NCI-H82 treated with DMSO at 0.1 percent for 48 hours (cell line): ENCODE measurements at regions not wholly inside any gene's neighbourhood (a gene's known extent, or its start where the extent isn't known, plus 50 kb on each side); places are given as distances from the start of the nearest gene placed in this dataset.
"Not testable (repeated sequence)": the region's sequence is repeated elsewhere in the genome, so short reads cannot be mapped to it uniquely, and the experiment has no call there.

Experiments used
- DNase-seq: peaks from one replicate; lab custom pipeline; 2025; ENCODE audit not compliant: unreplicated experiment; lab: John Stamatoyannopoulos, UW

DNA sequence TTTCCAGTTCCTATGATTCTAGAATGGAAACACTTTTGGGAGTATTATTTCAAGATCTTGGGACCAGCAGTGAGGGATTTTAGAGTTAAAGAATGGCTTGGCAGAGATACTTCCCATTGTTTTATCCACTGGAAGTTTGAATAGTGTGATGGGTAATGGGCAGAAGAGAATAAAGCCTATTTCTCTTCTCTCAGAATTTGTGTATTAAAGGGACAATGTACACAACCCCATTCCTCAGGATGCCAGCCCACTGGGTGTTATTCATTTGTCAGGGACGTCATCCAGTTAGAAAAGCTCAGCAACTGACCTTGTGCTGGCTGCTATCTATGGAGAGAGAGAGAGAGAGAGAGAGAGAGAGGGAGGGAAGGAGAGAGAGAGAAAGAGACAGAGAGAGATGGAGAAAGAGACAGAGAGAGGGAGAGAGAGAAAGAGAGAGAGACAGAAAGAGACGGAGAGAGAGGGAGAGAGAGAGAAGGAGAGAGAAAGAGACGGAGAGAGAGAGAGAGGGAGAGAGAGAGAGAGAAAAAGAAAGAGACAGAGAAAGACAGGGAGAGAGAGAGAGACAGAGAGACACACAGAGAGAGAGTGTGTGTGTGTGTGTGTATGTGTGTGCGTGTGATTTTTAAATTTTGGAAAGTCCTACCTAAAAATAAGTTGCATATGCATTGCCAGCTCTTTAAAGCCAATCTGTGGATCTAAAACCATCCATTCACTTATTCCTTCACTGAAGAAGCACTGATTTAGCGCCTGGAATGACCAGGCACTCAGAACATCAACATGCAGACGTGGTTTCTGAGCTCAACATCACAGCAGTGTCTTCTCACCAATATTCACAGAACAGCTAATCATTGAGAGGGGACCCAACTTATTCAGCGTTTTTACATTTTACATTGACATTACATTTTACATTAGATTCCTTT, 388.8 kb downstream of the THBS2 start:
- no peak for DNase-seq

DNA sequence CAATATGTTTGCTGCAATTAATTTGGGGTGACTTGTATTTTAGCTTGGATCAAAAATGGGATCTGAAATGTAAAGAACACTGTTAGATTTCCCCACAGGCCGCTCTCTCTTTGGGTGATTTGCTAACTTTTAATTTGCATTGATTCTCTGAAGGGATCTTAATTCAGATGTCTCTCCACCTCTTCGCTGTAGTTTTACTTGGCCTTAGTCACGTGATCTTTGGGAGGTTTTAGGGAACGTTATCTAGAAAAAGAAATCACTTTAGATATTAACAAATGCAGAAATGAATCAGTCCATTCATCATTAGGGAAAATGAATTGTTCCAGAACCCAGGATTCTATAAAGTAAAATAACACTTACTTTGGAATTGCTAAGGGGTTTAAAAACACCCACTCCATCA, 390.2 kb downstream of the THBS2 start:
- DNase-seq: no peak

DNA sequence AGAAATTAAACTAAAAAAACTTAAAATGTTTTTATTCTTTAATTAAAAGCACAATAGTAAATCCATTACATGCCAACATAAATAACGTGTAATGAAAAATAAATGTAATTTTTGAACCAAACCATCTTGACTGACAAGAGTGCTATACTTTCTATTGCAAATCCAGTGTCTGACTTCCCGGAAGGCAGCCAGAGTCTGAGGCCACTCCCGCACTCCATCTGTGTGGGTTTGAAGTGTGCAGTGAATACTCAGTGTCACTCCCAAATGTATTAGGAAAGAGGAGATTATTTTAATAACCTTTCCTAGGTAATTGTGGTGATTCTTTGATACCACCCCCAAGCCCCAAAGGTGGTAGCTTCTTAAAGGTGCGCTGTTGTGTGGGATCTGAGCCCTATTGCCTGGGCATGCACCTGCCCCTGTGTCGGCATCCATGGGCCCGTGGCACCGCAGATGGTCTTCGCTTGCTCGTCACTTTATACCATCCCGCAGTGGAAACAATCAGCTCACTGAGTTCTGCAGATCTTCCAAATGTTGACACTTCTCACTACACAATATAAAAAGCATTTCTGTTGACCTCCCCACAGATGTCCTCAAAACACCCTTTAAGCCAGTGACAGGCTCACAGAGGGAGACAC, 391.2 kb downstream of the THBS2 start:
- DNase-seq: no peak

DNA sequence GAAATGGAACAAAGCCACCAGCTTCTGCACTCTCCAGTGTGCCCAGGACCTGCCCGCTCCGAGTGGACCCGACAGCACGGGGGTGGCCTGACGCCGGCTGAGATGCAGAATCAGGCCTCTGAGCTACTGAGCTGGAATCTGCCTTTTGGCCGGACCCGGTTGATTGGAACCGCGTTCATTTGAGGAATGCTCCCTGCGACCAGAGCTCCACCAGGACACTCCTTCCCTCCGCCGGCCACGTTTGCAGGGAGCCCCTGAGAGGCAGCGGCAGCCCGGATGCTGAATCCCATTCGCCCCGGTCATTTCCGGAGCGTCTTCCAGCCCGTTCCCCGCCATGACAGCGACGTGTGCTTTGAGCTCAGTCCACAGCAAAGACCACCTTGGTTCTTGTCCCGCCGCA, 392.7 kb downstream of the THBS2 start:
- DNase-seq: no peak

DNA sequence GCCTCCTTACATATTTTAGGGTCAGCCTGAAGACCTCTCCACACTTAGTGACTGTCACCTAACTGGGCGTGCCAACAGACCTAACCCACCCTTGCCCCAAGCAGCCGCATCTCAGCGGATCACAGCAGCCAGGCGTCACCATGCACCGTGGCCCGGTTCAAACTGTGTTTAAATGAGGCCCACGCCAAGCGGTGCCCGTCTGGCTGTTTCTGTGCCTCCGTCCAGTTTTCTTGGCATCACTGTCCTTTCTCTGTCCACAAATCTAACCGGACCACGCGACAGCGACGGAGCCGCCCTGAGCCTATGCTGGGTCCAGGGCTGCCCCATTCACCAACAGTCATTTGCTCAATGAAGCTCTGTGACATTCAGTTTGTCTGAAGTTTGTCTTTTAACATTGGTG, 393.3 kb downstream of the THBS2 start:
- DNase-seq: no peak

DNA sequence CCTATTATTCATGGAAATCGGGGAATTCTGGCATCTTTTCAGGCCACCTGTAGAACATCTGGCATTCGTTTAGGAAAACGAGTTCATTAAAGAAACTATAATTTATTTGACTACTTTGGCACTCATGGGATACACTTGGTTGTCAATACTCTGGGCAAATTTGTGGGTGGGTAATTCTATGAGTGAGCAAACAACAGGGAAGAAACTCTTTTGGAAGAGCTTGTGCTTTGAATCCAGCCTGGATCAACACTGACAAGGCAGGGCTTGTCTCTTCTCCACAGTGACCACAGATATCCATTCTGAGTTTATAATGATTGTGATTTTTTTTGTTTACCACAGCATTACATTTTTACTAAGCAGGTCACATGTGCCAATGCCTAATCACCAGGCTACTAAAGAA, 394.7 kb downstream of the THBS2 start:
- DNase-seq: no peak

DNA sequence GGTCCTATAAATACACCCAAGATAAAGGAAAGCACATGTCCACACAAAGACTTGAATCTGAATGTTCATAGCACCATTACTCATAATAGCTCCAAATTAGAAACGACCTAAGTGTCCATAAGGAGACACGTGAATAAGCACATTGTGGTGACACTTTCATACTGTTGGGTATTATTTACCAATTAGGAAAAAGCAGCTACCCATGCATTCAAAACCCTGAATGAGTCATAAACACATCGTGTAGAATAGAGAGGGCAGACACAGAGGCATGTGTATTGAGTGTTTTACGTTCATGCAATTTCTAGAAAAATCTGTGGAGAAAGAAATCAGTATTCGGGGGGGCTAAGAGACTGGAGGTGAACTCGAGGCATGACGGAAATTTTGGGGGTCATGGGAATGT, 396.7 kb downstream of the THBS2 start:
- no peak for DNase-seq

DNA sequence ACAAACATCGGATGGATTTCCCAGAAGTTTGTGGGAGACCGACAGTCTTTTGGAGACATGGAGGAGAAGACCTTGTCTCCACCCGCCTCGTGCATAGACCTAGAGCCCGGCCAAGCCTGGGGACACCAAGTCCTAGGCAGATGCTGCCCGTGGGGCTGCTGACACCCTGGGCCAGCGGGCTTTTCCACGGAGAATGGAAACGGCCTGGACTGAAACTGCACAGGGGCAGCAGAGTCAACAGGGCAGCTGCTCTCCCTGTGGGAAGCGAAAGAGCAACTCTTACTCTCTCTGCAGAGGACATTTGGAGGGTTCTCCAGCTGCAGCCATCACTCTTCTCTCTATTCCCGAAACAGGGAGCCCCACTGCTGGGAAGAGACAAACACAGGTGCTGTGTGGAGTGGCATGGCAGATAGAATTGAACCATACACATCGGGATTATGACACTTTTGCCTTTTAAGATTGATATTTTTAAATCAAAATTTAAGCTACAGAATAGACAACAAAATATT, 401.2 kb downstream of the THBS2 start:
- no peak for DNase-seq

DNA sequence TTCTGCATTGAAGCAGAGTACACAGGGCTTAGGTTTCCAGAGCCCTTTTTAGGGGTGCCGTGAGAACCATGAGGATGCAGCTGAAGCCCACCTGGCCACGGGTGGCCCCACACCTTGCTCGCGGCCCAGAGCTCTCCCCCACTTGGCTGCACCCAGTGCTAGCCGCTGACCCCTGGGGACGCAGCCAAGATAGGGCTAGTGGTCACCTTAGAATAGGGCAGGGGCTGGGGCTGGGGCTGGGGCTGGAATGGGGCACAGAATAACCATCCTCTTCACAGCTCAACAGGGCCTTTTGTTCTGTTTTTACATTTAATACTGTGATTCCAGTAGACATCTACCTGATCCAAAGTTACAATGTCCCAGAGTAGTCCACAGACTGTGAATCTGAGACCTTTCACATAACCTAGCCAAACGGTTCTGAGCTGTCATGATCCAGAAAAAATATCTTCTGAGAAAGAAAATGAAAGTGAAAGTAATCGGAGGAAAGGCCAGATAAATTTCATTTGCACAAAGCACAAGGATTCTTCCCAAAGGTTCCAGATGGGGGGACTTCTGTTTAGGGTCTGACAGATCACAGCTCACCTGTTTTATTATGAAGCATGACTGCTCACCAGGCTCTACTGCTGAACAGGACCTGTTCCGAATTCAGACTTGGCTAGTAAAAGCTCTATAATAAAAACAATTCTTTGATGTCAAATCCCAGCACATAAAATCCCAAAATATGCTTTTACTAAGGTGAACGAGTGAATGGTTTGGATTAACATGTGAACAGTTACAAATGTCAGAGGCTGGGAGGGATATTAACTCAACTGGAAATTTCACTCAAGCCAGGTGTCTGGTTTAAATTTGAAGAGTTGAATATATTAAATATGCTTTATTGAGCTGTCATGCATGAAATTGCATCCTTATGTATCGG, 401.9 kb downstream of the THBS2 start:
- no peak for DNase-seq

DNA sequence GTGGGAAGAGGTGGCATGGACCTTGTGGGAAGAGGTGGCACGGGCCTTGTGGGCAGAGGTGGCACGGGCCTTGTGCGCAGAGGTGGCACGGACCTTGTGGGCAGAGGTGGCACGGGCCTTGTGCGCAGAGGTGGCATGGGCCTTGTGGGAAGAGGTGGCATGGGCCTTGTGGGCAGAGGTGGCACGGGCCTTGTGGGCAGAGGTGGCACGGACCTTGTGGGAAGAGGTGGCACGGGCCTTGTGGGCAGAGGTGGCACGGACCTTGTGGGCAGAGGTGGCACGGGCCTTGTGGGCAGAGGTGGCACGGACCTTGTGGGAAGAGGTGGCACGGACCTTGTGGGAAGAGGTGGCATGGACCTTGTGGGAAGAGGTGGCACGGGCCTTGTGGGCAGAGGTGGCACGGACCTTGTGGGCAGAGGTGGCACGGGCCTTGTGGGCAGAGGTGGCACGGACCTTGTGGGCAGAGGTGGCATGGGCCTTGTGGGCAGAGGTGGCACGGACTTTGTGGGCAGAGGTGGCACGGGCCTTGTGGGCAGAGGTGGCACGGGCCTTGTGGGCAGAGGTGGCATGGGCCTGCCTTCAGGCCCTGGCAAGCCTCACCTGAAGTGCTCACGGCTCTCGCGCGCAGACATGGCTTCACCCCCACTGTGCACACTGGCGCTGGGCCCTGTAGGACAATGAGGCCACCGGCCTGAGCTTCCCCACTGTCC, 403.5 kb downstream of the THBS2 start:
- not testable (repeated sequence) for DNase-seq

DNA sequence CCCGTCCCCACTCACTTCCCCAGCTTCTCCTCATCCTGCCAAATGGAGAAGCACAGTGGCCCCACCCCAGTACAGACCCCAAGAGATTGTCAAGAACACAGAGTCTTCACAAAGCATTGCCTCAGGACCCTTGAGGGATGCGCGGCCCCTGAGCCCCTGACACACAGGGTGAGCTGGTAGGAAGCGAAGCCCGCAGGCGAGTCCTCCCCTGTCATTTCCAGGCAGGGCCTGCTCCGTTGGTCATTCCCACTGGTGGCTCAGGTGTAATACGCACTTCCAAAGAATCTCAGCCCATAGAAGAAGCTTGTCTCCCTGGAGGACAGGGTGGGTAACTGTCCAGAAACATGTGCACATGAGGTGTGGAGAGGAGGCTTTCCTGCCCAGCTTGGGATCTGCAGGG, 404.2 kb downstream of the THBS2 start:
- DNase-seq: no peak

DNA sequence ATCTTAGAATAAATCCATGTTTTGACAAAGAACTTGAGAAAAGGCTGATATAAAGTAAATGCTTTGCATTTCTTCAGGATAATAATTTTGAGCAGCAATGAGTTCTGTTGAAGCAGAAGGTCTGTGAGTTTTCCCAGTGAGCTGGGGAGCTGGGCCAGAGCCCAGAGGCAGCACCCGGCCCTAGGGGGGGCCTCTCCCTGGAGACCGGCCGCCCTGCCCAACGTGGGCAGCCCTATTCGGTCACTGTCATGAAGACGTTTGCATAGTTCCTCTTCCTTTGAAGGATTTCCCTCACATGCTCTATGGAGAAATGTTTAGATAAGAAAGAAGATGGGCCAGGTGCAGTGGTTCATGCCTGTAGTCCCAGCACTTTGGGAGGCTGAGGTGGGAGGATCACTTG, 404.8 kb downstream of the THBS2 start:
- DNase-seq: no peak

DNA sequence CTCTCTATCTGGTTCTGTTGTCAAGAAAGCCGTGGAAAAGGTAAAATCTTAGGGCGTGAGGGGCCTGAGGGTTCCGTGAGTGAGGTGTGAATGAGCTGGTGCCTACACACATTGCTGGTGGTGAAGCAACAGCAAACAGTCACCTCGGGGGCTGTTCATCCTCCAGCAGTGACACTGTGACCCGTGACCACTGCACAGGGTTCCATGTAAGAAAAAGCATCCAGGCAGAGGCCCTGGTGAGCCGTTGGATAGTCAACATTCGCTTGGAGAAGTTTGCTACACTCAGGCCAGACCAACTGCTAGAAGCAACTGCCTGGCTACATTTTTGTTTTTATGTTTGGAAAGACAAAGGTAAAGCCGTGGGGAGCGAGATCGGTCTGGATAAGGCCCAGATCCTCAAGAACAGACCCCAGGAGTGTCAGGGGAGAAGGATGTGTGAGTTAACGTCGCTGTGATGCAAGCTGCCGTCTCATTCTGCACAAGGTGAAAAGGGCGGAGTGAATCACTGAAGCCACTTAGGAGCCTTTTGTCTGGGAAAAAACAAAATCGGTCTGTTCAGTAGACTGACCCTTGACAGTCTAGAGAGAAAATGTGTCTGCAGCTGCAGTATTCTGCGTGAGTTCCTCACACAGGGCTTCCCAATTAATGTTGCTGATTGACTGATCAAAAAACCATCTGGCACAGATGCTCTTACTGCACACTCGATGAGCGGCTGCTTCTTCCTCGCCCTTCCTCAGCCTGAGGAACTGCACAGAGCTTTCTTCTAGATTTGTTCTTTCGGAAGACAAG, 404.0 kb downstream of the SMOC2 start:
- no peak for DNase-seq

DNA sequence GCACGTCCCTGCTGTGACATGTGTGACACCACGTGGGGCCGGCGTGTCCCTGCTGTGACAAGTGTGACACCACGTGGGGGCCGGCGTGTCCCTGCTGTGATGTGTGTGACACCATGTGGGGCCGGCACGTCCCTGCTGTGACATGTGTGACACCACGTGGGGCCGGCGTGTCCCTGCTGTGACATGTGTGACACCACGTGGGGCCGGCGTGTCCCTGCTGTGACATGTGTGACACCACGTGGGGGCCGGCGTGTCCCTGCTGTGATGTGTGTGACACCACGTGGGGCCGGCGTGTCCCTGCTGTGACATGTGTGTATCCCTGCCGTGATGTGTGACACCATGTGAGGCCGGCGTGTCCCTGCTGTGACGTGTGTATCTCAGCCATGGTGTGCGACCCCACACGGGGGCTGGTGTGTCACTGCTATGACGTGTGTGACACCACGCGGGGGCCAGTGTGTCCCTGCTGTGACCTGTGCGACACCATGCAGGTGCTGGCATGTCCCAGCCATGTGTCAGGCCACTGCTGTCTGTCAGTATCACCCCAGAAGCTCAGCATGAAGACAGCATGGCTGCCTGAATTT, 401.7 kb downstream of the SMOC2 start:
- DNase-seq: not testable (repeated sequence)

DNA sequence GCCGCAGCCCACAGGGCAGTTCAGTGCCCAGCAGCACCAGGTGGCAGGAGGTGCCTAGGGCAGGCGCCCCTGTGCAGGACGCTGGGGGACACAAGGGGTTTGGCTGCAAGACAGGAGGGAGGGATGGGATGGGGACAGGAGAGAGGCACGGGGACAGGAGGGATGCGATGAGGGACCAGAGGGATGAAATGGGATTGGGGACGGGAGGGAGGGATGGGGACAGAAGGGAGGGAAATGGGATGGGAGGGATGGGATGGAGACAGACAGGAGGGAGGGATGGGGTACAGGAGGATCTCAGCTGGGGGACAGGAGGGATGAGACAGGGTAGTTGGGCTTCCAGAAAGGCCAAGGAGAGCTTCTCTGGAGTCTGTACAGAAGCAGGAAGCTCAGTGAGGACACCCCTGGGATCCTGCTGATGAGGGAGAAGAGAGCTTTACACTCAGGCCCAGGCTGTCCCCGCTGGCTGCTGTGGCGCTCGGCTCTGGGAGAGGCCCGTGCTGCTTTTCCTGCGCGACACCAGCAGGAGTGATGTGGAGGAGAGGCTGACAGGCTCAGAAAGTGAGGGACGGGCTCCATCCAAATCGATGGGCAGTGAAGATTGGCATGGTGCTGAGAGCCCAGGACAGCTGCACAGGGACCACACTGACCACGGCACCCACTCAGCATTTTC, 400.8 kb downstream of the SMOC2 start:
- DNase-seq: no peak

DNA sequence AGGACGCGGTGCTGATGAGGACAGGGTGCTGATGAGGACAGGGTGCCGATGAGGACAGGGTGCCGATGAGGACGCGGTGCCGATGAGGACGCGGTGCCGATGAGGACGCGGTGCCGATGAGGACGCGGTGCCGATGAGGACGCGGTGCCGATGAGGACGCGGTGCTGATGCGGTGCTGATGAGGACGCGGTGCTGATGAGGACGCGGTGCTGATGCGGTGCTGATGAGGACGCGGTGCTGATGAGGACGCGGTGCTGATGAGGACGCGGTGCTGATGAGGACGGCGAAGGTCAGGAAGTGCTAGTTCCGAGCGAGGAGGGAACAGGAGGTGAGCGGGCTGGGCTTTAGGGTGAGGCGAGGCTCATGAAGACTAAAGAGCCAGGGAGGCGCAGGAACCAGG, 399.9 kb downstream of the SMOC2 start:
- DNase-seq: not testable (repeated sequence)

DNA sequence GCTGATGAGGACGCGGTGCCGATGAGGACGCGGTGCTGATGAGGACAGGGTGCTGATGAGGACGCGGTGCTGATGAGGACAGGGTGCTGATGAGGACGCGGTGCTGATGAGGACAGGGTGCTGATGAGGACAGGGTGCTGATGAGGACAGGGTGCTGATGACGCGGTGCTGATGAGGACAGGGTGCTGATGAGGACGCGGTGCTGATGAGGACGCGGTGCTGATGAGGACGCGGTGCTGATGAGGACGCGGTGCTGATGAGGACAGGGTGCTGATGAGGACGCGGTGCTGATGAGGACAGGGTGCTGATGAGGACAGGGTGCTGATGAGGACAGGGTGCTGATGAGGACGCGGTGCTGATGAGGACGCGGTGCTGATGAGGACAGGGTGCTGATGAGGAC, 399.3 kb downstream of the SMOC2 start:
- not testable (repeated sequence) for DNase-seq

DNA sequence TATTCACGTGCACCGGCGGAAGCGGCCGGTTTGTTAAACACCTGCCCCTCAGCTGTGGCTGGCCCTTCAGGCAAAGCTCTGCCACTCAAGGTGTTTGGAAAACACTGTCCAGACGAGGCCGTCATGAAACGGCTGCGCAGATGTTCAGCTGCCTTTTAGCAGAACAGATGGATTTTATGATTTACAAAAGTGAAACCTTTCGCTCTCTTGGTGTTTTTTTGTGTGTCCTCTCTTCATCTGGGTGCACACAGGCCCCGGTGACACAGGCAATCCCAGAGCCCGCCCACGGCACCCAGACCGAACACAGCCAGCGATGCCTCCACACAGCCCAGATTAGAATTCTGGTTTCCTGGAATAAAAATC, 397.0 kb downstream of the SMOC2 start:
- no peak for DNase-seq
